ENCODE measurements at regions not wholly inside any gene's neighbourhood (a gene's known extent, or its start where the extent isn't known, plus 50 kb on each side); places are given as distances from the start of the nearest gene placed in this dataset.
"Not testable (repeated sequence)": the region's sequence is repeated elsewhere in the genome, so short reads cannot be mapped to it uniquely, and the experiment has no call there.

GRCh38 chr5:50501491-50502228, 60.6 kb upstream of the EMB start:
- no peak for ATAC-seq (ENCODE audit: low FRiP score)
- TF ChIP-seq CTCF (IDR thresholded peaks at IDR 0.05) = no peak

GRCh38 chr5:50513028-50513457, 72.0 kb upstream of the EMB start:
- DNase-seq (ENCODE audit: low spot score); ATAC-seq (ENCODE audit: low FRiP score): not testable (repeated sequence)

More at GRCh38 chr5:50501491-50502228, 60.6 kb upstream of the EMB start:
- DNase-seq (ENCODE audit: low spot score) = no peak

GRCh38 chr5:50521060-50521459, 80.0 kb upstream of the EMB start:
- DNase-seq (ENCODE audit: low spot score); ATAC-seq (ENCODE audit: low FRiP score): not testable (repeated sequence)

GRCh38 chr5:50527514-50528060, 86.5 kb upstream of the EMB start:
- DNase-seq (ENCODE audit: low spot score); ATAC-seq (ENCODE audit: low FRiP score): not testable (repeated sequence)

GRCh38 chr5:50535393-50535792, 94.3 kb upstream of the EMB start:
- no peak for TF ChIP-seq CTCF (IDR thresholded peaks at IDR 0.05)
- ATAC-seq (ENCODE audit: low FRiP score) (no peak), DNase-seq (ENCODE audit: low spot score) (no peak)

- ATAC-seq (ENCODE audit: low FRiP score); DNase-seq (ENCODE audit: low spot score): not testable (repeated sequence)
These were observed 96.4 kb upstream of the EMB start for GRCh38 chr5:50537534-50537933.

- no peak for DNase-seq (ENCODE audit: low spot score)
- no peak for TF ChIP-seq CTCF (IDR thresholded peaks at IDR 0.05)
- no peak for ATAC-seq (ENCODE audit: low FRiP score)
These were observed 106.2 kb upstream of the EMB start for GRCh38 chr5:50547303-50547702.

GRCh38 chr5:50550267-50550666, 109.2 kb upstream of the EMB start:
- no peak for ATAC-seq (ENCODE audit: low FRiP score)
- no peak for DNase-seq (ENCODE audit: low spot score)
- no peak for TF ChIP-seq CTCF (IDR thresholded peaks at IDR 0.05)

- no peak for TF ChIP-seq CTCF (IDR thresholded peaks at IDR 0.05)
- ATAC-seq (ENCODE audit: low FRiP score) (no peak), DNase-seq (ENCODE audit: low spot score) (no peak)
These were observed 109.9 kb upstream of the EMB start for GRCh38 chr5:50550993-50551392.

Data from omental fat pad (tissue), 3 donors.